Muscle of arm (tissue), 1 donor: ENCODE measurements at regions not wholly inside any gene's neighbourhood (a gene's known extent, or its start where the extent isn't known, plus 50 kb on each side); places are given as distances from the start of the nearest gene placed in this dataset.

Experiments used
- DNase-seq: peaks from one replicate; pipeline ENCODE4 v3.0.0-alpha.2; 2013

- DNase-seq = peak; percentile 69
These were observed 530.2 kb upstream of the FZD8 start for GRCh38 chr10:36171953-36172940.

DNA sequence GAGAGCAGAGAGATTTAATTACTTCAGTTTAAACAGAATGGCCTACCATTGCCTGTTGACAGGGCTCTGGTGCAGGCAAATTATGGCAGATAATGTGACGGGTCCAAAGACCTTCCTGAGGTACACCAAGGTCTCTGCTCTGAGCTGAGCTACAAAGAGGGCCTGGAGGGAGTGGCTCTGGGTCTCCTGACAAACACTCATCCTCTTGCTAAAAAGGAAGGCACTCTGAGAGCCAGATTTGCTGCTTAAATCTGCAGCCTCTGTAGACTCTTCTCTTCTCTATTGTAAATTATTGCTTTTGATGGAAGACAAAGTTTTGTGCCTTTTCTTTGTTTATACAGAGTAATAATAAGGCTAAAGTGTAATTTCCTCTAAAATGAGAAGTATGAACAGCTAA, 529.5 kb upstream of the FZD8 start:
- DNase-seq = no peak

DNA sequence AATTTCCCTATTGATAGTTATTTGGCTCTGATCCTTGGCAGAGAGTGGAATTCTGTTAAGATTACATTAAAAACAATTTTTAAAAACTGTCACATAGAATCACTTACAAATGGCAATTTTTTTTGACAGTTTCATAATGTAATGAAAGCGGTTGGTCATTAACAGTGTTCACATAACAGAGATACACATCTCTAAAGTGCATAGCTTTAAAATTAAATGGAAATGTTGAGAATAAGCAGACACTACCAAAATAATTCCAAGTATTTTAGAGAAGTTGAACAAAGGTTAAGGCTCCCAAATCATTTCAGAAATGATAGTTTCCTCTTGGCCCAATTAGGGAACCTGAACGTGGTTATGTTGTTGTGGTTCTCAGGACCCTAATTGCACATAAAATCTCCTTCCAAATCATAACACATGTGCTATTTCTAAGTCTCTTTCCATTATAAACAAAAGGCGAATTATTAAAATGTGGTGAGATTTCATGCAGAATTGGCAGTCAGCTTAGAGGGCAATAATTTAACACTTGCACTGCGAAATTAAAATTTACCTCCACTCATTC, 528.9 kb upstream of the FZD8 start:
- no peak for DNase-seq

- DNase-seq = no peak
These were observed 528.1 kb upstream of the FZD8 start for GRCh38 chr10:36170142-36170719.

GRCh38 chr10:36168777-36169176, 526.7 kb upstream of the FZD8 start:
- no peak for DNase-seq

DNA sequence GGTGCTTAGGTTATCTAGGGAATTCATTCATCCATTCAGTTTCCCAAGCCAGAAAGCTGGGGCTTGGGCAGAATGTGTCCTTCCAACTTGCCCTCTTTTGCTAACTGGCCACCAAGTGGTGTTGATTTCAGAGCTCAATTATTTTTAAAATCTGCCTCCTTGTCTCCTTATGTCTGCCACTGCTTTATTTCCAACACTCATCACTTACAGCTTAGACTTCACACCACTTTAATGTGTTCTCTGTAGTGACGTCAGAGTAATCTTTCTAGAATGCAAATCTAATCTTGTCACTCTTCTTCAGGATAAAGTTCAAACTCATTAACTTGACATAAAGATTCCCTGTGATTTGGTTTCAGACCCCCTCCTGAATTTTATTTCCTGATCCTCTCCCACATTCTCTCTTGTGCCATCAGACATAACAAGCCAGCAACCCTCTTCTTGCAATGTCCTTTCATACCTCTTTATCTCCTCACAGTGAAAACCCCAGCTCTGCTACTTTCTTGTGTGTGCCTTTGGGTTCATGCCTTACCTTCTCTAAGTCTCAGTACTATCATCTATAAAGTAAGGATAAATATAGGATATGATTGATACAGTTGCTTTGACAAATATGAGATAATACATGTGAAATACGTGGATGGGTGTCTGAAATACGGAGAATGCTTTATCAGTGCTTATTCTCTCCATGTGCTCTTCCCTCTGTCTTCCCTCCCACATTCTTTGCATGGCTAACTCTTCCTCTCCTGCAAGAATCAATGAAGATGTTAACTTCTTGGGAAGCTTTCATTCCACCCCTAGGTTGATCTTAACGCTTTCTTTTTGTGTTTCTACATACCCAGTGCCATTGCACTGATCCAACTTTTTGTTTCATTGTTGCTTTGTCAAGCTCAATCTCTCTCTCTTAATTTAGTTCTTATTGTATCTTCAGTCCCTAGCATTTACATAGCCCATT, 522.7 kb upstream of the FZD8 start:
- DNase-seq = no peak

GRCh38 chr10:36163827-36164226, 521.7 kb upstream of the FZD8 start:
- DNase-seq = no peak

- no peak for DNase-seq
These were observed 515.4 kb upstream of the FZD8 start for GRCh38 chr10:36157486-36157885.

GRCh38 chr10:36148207-36148606, 506.1 kb upstream of the FZD8 start:
- DNase-seq = no peak

GRCh38 chr10:36147529-36147928, 505.4 kb upstream of the FZD8 start:
- DNase-seq = no peak

DNA sequence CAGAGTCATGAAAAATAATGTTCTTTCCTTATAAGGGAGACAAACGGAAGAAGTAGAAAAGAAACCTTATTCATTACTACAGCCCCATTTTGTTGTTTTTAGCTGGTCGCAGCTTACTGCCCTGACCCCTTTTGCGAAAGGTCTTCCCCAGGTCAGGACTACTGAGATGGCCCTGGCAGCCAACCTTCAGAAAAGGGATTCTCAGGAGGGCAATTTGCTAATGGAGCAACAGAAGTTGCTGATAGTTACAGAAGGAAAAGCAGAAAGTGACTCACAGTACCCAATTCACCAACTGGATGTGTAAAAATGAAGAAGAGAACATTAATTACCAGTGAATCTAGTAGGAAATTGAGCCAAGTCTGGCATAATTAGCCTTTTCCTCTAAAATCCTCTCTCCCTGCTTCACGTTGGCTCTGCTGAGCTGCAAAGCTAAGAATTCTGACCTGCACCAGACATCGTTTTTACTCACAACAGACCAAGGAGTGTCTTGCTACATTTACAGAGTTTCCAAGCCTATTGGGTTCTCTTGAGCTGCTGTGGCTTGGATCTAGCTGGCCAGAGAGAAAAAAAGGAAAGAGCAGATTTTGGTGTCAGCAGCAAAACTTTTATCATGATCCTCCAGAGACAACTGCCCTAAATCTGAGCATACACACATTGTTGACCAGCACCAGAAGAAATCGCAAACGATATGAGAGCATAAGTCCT, 499.9 kb upstream of the FZD8 start:
- DNase-seq = no peak

GRCh38 chr10:36129051-36129450, 487.0 kb upstream of the FZD8 start:
- DNase-seq = no peak

DNA sequence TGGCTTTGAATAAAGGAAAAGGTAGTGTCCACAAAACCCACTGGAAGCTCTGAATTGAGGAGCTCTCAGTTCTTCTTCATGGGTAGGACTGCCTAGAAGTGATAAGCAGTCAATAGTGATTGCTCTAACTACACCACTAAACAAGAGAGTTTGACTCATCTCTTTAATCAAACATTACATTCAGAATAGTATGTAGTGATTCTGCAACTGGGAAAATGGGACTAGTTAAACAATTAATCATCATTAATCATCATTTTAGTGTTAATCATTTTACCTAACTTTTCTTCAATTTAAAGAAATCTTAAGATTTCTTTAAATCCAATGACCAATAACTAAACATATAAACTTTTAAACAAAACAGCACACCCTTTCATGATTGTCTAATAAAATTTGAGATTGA, 484.0 kb upstream of the FZD8 start:
- no peak for DNase-seq

DNA sequence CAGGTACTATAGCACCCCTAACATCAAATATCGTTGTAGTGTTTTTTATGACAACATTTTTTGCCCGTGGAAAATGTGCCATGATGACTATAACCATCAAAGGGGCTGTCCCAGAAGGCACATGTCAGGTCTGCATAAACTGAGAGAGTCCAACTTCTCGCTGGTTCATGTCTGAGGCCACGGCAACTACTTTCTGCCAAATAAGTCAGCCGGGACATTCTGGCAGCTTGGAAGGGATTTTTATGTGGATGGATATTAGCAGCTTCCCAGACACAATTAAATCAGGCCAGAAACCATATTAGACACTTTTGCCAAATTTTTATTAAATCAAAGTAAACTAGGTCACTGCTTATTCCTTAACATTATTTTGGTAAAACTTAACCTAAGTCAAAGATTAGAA, 477.4 kb upstream of the FZD8 start:
- DNase-seq = no peak

- no peak for DNase-seq
These were observed 476.2 kb upstream of the FZD8 start for GRCh38 chr10:36118314-36118713.

DNA sequence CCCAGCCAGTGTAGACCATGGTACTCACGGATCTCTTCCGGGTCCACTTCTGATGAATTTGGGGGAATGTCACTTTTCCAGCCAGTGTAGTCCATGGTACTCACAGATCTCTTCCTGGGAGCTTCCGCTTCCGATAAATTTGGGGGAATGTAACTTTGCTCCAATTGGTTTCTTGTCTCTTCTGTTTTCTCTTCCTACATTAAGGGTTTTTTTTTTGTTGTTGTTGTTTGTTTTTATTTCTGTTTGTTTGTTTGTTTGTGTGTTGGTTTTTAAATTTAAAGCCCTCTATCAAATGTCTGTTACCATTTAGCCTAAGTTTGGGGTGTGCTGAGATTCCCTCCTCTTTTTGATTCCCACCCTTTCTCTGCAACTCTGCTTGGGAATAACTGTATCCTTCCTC, 475.8 kb upstream of the FZD8 start:
- no peak for DNase-seq

DNA sequence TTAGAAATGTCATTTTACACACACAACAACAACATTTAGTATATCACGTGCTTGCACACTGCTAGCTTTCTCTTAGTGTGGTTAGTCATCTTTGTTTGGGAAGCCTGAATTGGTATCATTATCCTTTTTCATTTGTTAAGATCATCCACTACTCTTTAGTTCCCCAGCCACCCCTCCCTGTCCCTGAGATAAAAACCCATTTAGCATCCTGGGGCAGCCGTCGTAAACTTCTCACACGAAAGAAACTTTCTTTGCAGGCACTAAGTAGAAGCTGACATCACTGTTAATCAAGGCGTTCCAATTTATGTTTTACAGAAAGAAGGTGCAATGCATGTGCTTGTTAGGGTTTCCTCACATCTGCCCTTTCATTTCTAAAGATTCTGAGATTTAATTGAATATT, 475.1 kb upstream of the FZD8 start:
- no peak for DNase-seq

- no peak for DNase-seq
These were observed 474.6 kb upstream of the FZD8 start for GRCh38 chr10:36116731-36117130.

- no peak for DNase-seq
These were observed 473.9 kb upstream of the FZD8 start for GRCh38 chr10:36116040-36116439.

- DNase-seq = no peak
These were observed 473.3 kb upstream of the FZD8 start for GRCh38 chr10:36115364-36115763.

GRCh38 chr10:36114913-36115312, 472.8 kb upstream of the FZD8 start:
- no peak for DNase-seq
